ENCODE measurements at regions not wholly inside any gene's neighbourhood (a gene's known extent, or its start where the extent isn't known, plus 50 kb on each side); places are given as distances from the start of the nearest gene placed in this dataset.

DNA sequence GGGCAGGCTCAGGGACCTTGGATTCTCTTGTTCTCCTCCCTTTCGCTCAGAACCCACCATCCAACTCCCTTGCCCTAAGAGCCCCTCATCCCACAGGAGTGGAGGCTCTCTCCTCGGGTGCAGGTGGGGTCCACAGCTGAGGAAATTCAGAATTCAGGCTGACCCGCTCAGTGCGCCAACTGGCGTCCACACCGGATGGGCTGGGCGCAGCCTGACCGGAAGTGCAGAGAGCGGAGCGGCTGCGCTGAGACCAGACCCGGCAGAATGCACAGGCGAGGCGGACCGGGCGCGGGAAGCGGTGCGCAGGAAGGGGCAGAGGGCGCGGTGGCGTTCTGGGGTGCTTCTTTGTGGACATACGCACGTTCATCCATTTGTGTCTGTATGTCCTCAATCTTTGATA lies 210.4 kb upstream of the NDN start:
- TF ChIP-seq, protein P1, sequence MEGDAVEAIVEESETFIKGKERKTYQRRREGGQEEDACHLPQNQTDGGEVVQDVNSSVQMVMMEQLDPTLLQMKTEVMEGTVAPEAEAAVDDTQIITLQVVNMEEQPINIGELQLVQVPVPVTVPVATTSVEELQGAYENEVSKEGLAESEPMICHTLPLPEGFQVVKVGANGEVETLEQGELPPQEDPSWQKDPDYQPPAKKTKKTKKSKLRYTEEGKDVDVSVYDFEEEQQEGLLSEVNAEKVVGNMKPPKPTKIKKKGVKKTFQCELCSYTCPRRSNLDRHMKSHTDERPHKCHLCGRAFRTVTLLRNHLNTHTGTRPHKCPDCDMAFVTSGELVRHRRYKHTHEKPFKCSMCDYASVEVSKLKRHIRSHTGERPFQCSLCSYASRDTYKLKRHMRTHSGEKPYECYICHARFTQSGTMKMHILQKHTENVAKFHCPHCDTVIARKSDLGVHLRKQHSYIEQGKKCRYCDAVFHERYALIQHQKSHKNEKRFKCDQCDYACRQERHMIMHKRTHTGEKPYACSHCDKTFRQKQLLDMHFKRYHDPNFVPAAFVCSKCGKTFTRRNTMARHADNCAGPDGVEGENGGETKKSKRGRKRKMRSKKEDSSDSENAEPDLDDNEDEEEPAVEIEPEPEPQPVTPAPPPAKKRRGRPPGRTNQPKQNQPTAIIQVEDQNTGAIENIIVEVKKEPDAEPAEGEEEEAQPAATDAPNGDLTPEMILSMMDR (tag by site-specific recombination; IDR thresholded peaks at IDR 0.05): no peak
- TF ChIP-seq BCL11A (tag by site-specific recombination; IDR thresholded peaks at IDR 0.05; ENCODE audit: low read depth): no peak
- TF ChIP-seq ZNF530 (tag by site-specific recombination; IDR thresholded peaks at IDR 0.05; ENCODE audit: low read depth): no peak
- TF ChIP-seq, protein P2, sequence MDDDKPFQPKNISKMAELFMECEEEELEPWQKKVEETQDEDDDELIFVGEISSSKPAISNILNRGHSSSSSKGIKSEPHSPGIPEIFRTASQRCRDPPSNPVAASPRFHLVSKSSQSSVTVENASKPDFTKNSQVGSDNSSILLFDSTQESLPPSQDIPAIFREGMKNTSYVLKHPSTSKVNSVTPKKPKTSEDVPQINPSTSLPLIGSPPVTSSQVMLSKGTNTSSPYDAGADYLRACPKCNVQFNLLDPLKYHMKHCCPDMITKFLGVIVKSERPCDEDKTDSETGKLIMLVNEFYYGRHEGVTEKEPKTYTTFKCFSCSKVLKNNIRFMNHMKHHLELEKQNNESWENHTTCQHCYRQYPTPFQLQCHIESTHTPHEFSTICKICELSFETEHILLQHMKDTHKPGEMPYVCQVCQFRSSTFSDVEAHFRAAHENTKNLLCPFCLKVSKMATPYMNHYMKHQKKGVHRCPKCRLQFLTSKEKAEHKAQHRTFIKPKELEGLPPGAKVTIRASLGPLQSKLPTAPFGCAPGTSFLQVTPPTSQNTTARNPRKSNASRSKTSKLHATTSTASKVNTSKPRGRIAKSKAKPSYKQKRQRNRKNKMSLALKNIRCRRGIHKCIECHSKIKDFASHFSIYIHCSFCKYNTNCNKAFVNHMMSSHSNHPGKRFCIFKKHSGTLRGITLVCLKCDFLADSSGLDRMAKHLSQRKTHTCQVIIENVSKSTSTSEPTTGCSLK (tag by site-specific recombination; IDR thresholded peaks at IDR 0.05): no peak
- TF ChIP-seq, protein P3, sequence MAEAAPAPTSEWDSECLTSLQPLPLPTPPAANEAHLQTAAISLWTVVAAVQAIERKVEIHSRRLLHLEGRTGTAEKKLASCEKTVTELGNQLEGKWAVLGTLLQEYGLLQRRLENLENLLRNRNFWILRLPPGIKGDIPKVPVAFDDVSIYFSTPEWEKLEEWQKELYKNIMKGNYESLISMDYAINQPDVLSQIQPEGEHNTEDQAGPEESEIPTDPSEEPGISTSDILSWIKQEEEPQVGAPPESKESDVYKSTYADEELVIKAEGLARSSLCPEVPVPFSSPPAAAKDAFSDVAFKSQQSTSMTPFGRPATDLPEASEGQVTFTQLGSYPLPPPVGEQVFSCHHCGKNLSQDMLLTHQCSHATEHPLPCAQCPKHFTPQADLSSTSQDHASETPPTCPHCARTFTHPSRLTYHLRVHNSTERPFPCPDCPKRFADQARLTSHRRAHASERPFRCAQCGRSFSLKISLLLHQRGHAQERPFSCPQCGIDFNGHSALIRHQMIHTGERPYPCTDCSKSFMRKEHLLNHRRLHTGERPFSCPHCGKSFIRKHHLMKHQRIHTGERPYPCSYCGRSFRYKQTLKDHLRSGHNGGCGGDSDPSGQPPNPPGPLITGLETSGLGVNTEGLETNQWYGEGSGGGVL (tag by site-specific recombination; IDR thresholded peaks at IDR 0.05): no peak
- no peak for TF ChIP-seq YY1 (tag by site-specific recombination; IDR thresholded peaks at IDR 0.05)
- no peak for TF ChIP-seq ZNF175 (tag by site-specific recombination; IDR thresholded peaks at IDR 0.05)
- TF ChIP-seq, protein P4, sequence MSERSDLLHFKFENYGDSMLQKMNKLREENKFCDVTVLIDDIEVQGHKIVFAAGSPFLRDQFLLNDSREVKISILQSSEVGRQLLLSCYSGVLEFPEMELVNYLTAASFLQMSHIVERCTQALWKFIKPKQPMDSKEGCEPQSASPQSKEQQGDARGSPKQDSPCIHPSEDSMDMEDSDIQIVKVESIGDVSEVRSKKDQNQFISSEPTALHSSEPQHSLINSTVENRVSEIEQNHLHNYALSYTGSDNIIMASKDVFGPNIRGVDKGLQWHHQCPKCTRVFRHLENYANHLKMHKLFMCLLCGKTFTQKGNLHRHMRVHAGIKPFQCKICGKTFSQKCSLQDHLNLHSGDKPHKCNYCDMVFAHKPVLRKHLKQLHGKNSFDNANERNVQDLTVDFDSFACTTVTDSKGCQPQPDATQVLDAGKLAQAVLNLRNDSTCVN (tag by site-specific recombination; optimal IDR thresholded peaks at IDR 0.05): no peak
- TF ChIP-seq, protein P5, sequence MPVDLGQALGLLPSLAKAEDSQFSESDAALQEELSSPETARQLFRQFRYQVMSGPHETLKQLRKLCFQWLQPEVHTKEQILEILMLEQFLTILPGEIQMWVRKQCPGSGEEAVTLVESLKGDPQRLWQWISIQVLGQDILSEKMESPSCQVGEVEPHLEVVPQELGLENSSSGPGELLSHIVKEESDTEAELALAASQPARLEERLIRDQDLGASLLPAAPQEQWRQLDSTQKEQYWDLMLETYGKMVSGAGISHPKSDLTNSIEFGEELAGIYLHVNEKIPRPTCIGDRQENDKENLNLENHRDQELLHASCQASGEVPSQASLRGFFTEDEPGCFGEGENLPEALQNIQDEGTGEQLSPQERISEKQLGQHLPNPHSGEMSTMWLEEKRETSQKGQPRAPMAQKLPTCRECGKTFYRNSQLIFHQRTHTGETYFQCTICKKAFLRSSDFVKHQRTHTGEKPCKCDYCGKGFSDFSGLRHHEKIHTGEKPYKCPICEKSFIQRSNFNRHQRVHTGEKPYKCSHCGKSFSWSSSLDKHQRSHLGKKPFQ (tag by site-specific recombination; IDR thresholded peaks at IDR 0.05): no peak

Measured in HEK293 (cell line).